Psoas muscle (tissue), 7 donors: ENCODE measurements at regions not wholly inside any gene's neighbourhood (a gene's known extent, or its start where the extent isn't known, plus 50 kb on each side); places are given as distances from the start of the nearest gene placed in this dataset.

Experiments
- ATAC-seq, 4 donors: fragments of 200-7000 bp; cut with Tn5 transposase; one replicate each; pipeline ENCODE4 v1.9.1; 2020; ENCODE audit warnings: moderate library complexity in 3 of 4, mild to moderate bottlenecking in 2 of 4
- DNase-seq, 2 donors: peaks; one replicate each; pipeline ENCODE4 v3.0.0-alpha.2; 2020
- H3K27ac ChIP-seq: fragments of 200-600 bp; one replicate; pipeline ENCODE4 v1.8.0; 2022
- H3K27me3 ChIP-seq, 3 donors: fragments of 200-600 bp in 1 of 3; one replicate each; pipeline versions ENCODE4 v1.6.1 to v1.8.0; 2013 to 2022; ENCODE audit warnings: low read length in 2 of 3, mild to moderate bottlenecking in 2 of 3, moderate library complexity in 1 of 3; ENCODE audit not compliant: insufficient read depth in 3 of 3
- H3K36me3 ChIP-seq, 2 donors: fragments of 200-600 bp in 1 of 2; one replicate each; pipeline versions ENCODE4 v1.6.1 to v1.8.0; 2013 to 2022; ENCODE audit warnings: low read depth in 1 of 2, mild to moderate bottlenecking in 1 of 2, moderate library complexity in 1 of 2; ENCODE audit not compliant: insufficient read depth in 1 of 2
- H3K4me1 ChIP-seq: fragments of 200-600 bp; one replicate; pipeline ENCODE4 v1.8.0; 2022
- H3K4me3 ChIP-seq: fragments of 200-600 bp; one replicate; pipeline ENCODE4 v1.8.0; 2022; ENCODE audit warnings: mild to moderate bottlenecking
- H3K9me3 ChIP-seq: fragments of 200-600 bp; one replicate; pipeline ENCODE4 v1.8.0; 2022
- CTCF ChIP-seq: fragments of 200-600 bp; IDR thresholded peaks from one replicate; pipeline ENCODE4 v1.8.0; 2022; ENCODE audit warnings: antibody characterized with exemption
- WGBS, 3 donors: extraction: QIAGEN DNeasy Blood & Tissue Kit; methylation state at CpG; one replicate each; pipeline versions ENCODE4 v1.1.6 to v1.1.7; 2013; 5-methylcytosine and 5-hydroxymethylcytosine counted together
- intact Hi-C, 2 donors: fragments of 100-400 bp; cut with DNase I; formaldehyde crosslinking; loops; one replicate each; pipeline versions ENCODE4 v1.11.0 to v1.14.2; 2022
- donor health status: healthy with polysubstance abuse.
- donor health status: DM: no; HTN: no; CAD: no; lungs with moderate emphysema.
- donor health status: Bipolar disorder and iron deficiency.
- donor health status: healthy.
- donor health status: DM: yes; HTN: yes; CAD: no.
- donor health status: DM: no; HTN: no; CAD: no.
- donor health status: DM: yes; HTN: yes; CAD: no.

GRCh38 chr5:8229551-8229950 lies 360.6 kb downstream of the MTRR start:
- Histone ChIP-seq H3K9me3 (no peaks in the 10 kb centered on the region), H3K27ac (no peak overlapping the region), H3K36me3 (no peaks in the 10 kb centered on the region), H3K4me1 (no peaks in the 10 kb centered on the region), H3K4me3 (no peak overlapping the region), H3K27me3 (no peaks in the 10 kb centered on the region)
- ATAC-seq (no peak), DNase-seq (no peak)
- TF ChIP-seq CTCF = no peak
- intact Hi-C loops = no loop called here
- 81 to 88% (median 86%) methylated on average over 4 of the region's 4 CpGs for WGBS, 3 donors

- DNase-seq (no peak), ATAC-seq (no peak)
- Histone ChIP-seq H3K9me3 (no peaks in the 10 kb centered on the region), H3K4me1 (no peaks in the 10 kb centered on the region), H3K4me3 (no peak overlapping the region), H3K36me3 (no peaks in the 10 kb centered on the region), H3K27me3 (no peaks in the 10 kb centered on the region), H3K27ac (no peak overlapping the region)
- intact Hi-C loops = no loop called here
- no peak for TF ChIP-seq CTCF
- WGBS, 3 donors = 53 to 65% (median 59%) methylated on average over 2 of the region's 2 CpGs
These were observed 361.9 kb downstream of the MTRR start for GRCh38 chr5:8230868-8231267.

GRCh38 chr5:8233479-8233878 lies 364.5 kb downstream of the MTRR start:
- DNase-seq (no peak), ATAC-seq (no peak)
- no peak for TF ChIP-seq CTCF
- no peaks in the 10 kb centered on the region for H3K36me3 ChIP-seq
- H3K4me1 ChIP-seq = no peaks in the 10 kb centered on the region
- no peak overlapping the region for H3K4me3 ChIP-seq
- intact Hi-C loops = no loop called here
- H3K27me3 ChIP-seq = no peaks in the 10 kb centered on the region
- no peaks in the 10 kb centered on the region for H3K9me3 ChIP-seq
- no peak overlapping the region for H3K27ac ChIP-seq

- no peak for DNase-seq
- WGBS, 3 donors = 48 to 79% (median 59%) methylated on average over 3 of the region's 3 CpGs
- no peak overlapping the region for H3K4me3 ChIP-seq
- H3K27ac ChIP-seq = no peak overlapping the region
- no peaks in the 10 kb centered on the region for H3K9me3 ChIP-seq
- H3K36me3 ChIP-seq = no peaks in the 10 kb centered on the region
- TF ChIP-seq CTCF = no peak
- no peak for ATAC-seq
- no peaks in the 10 kb centered on the region for H3K27me3 ChIP-seq
- no peaks in the 10 kb centered on the region for H3K4me1 ChIP-seq
- intact Hi-C loops = no loop called here
These were observed 365.3 kb downstream of the MTRR start for GRCh38 chr5:8234179-8234770.

- WGBS, 3 donors = 67 to 78% (median 69%) methylated on average over 5 of the region's 5 CpGs
- no peaks in the 10 kb centered on the region for H3K9me3 ChIP-seq
- H3K27ac ChIP-seq = no peak overlapping the region
- no peaks in the 10 kb centered on the region for H3K36me3 ChIP-seq
- no peak for DNase-seq
- no peaks in the 10 kb centered on the region for H3K27me3 ChIP-seq
- intact Hi-C loops = no loop called here
- no peak for ATAC-seq
- no peak for TF ChIP-seq CTCF
- no peak overlapping the region for H3K4me3 ChIP-seq
- no peaks in the 10 kb centered on the region for H3K4me1 ChIP-seq
These were observed 369.1 kb downstream of the MTRR start for GRCh38 chr5:8238080-8238479.
